ENCODE measurements at regions not wholly inside any gene's neighbourhood (a gene's known extent, or its start where the extent isn't known, plus 50 kb on each side); places are given as distances from the start of the nearest gene placed in this dataset.

DNA sequence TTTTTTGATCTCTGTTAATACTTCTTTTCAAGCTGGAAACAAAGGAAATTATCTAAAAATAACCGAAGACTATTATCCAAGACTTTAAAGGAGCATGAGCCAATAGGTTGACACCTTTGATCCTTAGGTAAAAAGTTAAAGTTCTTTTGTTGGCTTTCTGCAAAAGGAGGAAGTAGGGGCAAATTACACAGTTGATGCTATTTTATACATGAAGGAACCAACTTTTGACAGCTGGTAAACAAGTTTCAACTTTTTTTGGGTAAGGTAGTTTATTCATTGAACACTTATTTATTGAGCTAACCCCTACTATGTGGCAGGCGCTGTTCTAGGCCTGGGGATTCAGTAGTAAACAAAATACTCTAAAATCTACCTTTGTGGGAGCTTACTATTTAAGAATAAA is 66.6 kb upstream of the ZEB2 start:
- Histone ChIP-seq H3K23ac (ENCODE audit: low read length in 2 of 2) (no peak overlapping the region), H2BK120ac (ENCODE audit: low read depth, low read length) (no peak overlapping the region), H3K36me3 (ENCODE audit: control insufficient read depth in 1 of 2, insufficient read depth in 2 of 2, low read depth in 1 of 2, low read length in 2 of 2) (no peaks in the 10 kb centered on the region), H4K91ac (ENCODE audit: low read length) (no peak overlapping the region), H3K14ac (ENCODE audit: low read length in 2 of 2) (no peak overlapping the region), H3K27me3 (ENCODE audit: control insufficient read depth in 1 of 2, insufficient read depth in 1 of 2, low read length in 2 of 2) (no peaks in the 10 kb centered on the region), H2BK12ac (ENCODE audit: low read length in 2 of 2) (no peak overlapping the region), H3K9ac (ENCODE audit: low read length) (no peak overlapping the region), H3K18ac (ENCODE audit: low read depth in 1 of 2, low read length in 2 of 2) (no peak overlapping the region), H3K4me1 (ENCODE audit: control insufficient read depth, insufficient read depth, low read depth, low read length) (no peaks in the 10 kb centered on the region), H3K4ac (ENCODE audit: low read depth in 1 of 2, low read length in 2 of 2) (no peak overlapping the region), H3K4me3 (ENCODE audit: insufficient read depth in 1 of 2, low read depth in 1 of 2, low read length in 2 of 2) (no peak overlapping the region), H3K27ac (ENCODE audit: low read length, poor library complexity, severe bottlenecking) (no peak overlapping the region), H4K8ac (ENCODE audit: low read length) (no peak overlapping the region), H3K79me1 (replicated peaks; ENCODE audit: low read length, poor library complexity, severe bottlenecking) (no peaks in the 10 kb centered on the region), H2AFZ (ENCODE audit: low read depth, low read length) (no peak overlapping the region), H2AK5ac (ENCODE audit: low read length, severe bottlenecking) (no peak overlapping the region), H2BK5ac (ENCODE audit: low read depth, low read length, poor library complexity, severe bottlenecking) (no peak overlapping the region), H3K9me3 (ENCODE audit: control insufficient read depth, low read length) (no peaks in the 10 kb centered on the region), H3K4me2 (ENCODE audit: low read length, poor library complexity, severe bottlenecking) (no peak overlapping the region), H2BK15ac (ENCODE audit: low read depth, poor library complexity, severe bottlenecking) (no peak overlapping the region)
- DNase-seq, result no peak
- 100% methylated on average over 1 of the region's 2 CpGs for WGBS

DNA sequence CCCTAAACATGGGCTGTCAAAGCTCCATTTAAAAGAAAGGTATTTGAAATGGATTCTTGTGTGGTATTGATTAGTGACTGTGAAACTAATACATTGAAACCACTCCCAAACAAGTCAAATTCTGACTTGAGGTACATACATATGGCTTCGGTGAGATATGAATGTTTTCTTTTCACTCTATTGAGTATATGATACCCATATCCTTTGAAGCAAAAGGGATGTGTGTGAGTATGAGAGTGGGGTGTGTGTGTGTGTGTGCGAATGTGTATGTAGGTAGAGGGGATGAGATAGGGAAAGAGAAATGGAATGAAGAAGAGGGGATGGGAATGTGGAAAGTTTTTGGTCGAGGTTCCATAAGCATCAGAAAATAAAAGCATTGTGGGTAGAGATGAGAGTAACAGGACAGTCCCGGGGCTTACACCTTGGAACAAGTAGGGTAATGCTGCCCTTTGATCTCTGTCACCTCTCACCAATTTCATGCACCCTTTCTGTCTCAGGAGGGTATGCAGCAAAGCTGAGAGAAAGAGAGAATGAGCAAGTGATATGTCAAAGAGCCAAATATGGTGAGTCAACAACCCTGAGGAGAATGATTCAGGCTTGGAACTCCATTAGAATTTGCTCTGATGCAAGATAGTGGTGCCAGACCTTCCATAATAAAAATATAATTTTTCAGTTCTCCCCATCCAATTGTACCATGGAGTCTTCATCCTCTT is 64.0 kb upstream of the ZEB2 start:
- H3K4me2 ChIP-seq (ENCODE audit: low read length, poor library complexity, severe bottlenecking), result no peak overlapping the region
- no peak overlapping the region for H2AFZ ChIP-seq (ENCODE audit: low read depth, low read length)
- H3K36me3 ChIP-seq (ENCODE audit: control insufficient read depth in 1 of 2, insufficient read depth in 2 of 2, low read depth in 1 of 2, low read length in 2 of 2), result no peaks in the 10 kb centered on the region
- no peak overlapping the region for H3K27ac ChIP-seq (ENCODE audit: low read length, poor library complexity, severe bottlenecking)
- no peaks in the 10 kb centered on the region for H3K9me3 ChIP-seq (ENCODE audit: control insufficient read depth, low read length)
- no peak overlapping the region for H4K8ac ChIP-seq (ENCODE audit: low read length)
- H3K23ac ChIP-seq (ENCODE audit: low read length in 2 of 2), result no peak overlapping the region
- H3K9ac ChIP-seq (ENCODE audit: low read length), result no peak overlapping the region
- no peak overlapping the region for H4K91ac ChIP-seq (ENCODE audit: low read length)
- H2AK5ac ChIP-seq (ENCODE audit: low read length, severe bottlenecking), result no peak overlapping the region
- no peak overlapping the region for H3K14ac ChIP-seq (ENCODE audit: low read length in 2 of 2)
- H2BK5ac ChIP-seq (ENCODE audit: low read depth, low read length, poor library complexity, severe bottlenecking), result no peak overlapping the region
- H3K27me3 ChIP-seq (ENCODE audit: control insufficient read depth in 1 of 2, insufficient read depth in 1 of 2, low read length in 2 of 2), result no peaks in the 10 kb centered on the region
- H3K4me1 ChIP-seq (ENCODE audit: control insufficient read depth, insufficient read depth, low read depth, low read length), result no peaks in the 10 kb centered on the region
- H3K18ac ChIP-seq (ENCODE audit: low read depth in 1 of 2, low read length in 2 of 2), result no peak overlapping the region
- 86% methylated on average over 4 of the region's 4 CpGs for WGBS
- H2BK120ac ChIP-seq (ENCODE audit: low read depth, low read length), result no peak overlapping the region
- no peak overlapping the region for H3K4ac ChIP-seq (ENCODE audit: low read depth in 1 of 2, low read length in 2 of 2)
- no peak overlapping the region for H3K4me3 ChIP-seq (ENCODE audit: insufficient read depth in 1 of 2, low read depth in 1 of 2, low read length in 2 of 2)
- no peak overlapping the region for H2BK12ac ChIP-seq (ENCODE audit: low read length in 2 of 2)
- H3K79me1 ChIP-seq (replicated peaks; ENCODE audit: low read length, poor library complexity, severe bottlenecking), result no peaks in the 10 kb centered on the region
- no peak overlapping the region for H2BK15ac ChIP-seq (ENCODE audit: low read depth, poor library complexity, severe bottlenecking)
- DNase-seq, result peak; percentile 38

DNA sequence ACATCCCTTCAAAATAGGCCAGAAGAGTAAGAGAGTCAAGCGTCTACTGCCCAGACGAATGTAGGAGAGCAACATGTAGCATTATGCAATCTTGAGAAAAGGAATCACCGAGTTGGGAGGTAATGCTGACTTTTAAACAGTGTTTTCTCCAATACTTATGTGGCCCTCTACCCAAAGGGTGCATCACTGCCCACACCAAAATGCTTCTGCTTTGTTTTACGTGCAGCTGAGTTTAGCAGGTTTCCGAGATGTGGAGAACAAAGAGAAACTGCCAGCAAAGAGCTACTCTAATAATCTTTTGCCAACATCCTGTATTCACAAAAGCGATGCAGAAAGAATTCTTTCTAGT is 63.4 kb upstream of the ZEB2 start:
- Histone ChIP-seq H3K36me3 (ENCODE audit: control insufficient read depth in 1 of 2, insufficient read depth in 2 of 2, low read depth in 1 of 2, low read length in 2 of 2) (no peaks in the 10 kb centered on the region), H2AK5ac (ENCODE audit: low read length, severe bottlenecking) (no peak overlapping the region), H4K8ac (ENCODE audit: low read length) (no peak overlapping the region), H3K4me2 (ENCODE audit: low read length, poor library complexity, severe bottlenecking) (no peak overlapping the region), H3K4me3 (ENCODE audit: insufficient read depth in 1 of 2, low read depth in 1 of 2, low read length in 2 of 2) (no peak overlapping the region), H2BK12ac (ENCODE audit: low read length in 2 of 2) (no peak overlapping the region), H2BK5ac (ENCODE audit: low read depth, low read length, poor library complexity, severe bottlenecking) (no peak overlapping the region), H3K27me3 (ENCODE audit: control insufficient read depth in 1 of 2, insufficient read depth in 1 of 2, low read length in 2 of 2) (no peaks in the 10 kb centered on the region), H2BK15ac (ENCODE audit: low read depth, poor library complexity, severe bottlenecking) (no peak overlapping the region), H3K18ac (ENCODE audit: low read depth in 1 of 2, low read length in 2 of 2) (no peak overlapping the region), H2AFZ (ENCODE audit: low read depth, low read length) (no peak overlapping the region), H3K4ac (ENCODE audit: low read depth in 1 of 2, low read length in 2 of 2) (no peak overlapping the region), H3K23ac (ENCODE audit: low read length in 2 of 2) (no peak overlapping the region), H3K4me1 (ENCODE audit: control insufficient read depth, insufficient read depth, low read depth, low read length) (no peaks in the 10 kb centered on the region), H3K27ac (ENCODE audit: low read length, poor library complexity, severe bottlenecking) (no peak overlapping the region), H3K9me3 (ENCODE audit: control insufficient read depth, low read length) (no peaks in the 10 kb centered on the region), H3K14ac (ENCODE audit: low read length in 2 of 2) (no peak overlapping the region), H4K91ac (ENCODE audit: low read length) (no peak overlapping the region), H2BK120ac (ENCODE audit: low read depth, low read length) (no peak overlapping the region), H3K79me1 (replicated peaks; ENCODE audit: low read length, poor library complexity, severe bottlenecking) (no peaks in the 10 kb centered on the region), H3K9ac (ENCODE audit: low read length) (no peak overlapping the region)
- WGBS, result 95% methylated on average over 5 of the region's 6 CpGs
- no peak for DNase-seq

DNA sequence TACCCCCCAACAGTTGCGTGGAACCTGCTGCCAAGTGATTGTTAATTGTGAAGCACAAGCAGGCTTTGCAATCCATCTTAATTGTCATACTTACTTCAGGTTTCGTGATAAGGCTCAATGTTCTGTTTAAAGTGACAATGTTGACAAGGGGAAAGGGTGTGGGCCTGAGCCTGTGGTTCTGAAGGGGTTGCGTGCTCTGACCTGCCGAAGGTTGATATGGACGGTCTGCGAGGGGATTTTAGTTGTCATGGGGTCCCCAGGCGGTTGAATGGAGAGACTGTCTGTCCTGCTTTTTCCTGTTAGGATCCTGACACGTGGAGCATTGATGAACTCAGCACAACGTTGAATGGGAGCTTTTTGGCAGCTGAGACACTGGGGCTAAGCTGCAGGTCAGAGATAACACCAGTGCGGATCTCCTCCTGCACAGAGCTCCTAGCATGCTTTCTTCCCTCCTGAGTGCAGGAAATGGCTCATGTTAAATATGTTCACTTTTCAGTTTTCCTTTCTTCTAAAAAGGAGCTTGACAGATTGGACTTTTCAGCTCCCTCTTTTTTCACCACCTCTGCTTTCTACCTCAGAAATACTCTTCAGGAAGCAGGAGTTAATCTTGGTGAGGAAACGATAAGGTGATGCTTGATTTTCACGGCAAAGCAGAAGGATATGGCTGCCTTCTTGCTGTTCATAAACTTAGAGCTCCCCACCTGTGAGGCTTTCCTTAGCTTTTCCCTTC is 62.9 kb upstream of the ZEB2 start:
- no peak overlapping the region for H3K4me3 ChIP-seq (ENCODE audit: insufficient read depth in 1 of 2, low read depth in 1 of 2, low read length in 2 of 2)
- H2BK15ac ChIP-seq (ENCODE audit: low read depth, poor library complexity, severe bottlenecking), result no peak overlapping the region
- H3K4ac ChIP-seq (ENCODE audit: low read depth in 1 of 2, low read length in 2 of 2), result no peak overlapping the region
- H4K8ac ChIP-seq (ENCODE audit: low read length), result no peak overlapping the region
- no peak overlapping the region for H2AK5ac ChIP-seq (ENCODE audit: low read length, severe bottlenecking)
- H2BK5ac ChIP-seq (ENCODE audit: low read depth, low read length, poor library complexity, severe bottlenecking), result no peak overlapping the region
- H2BK120ac ChIP-seq (ENCODE audit: low read depth, low read length), result no peak overlapping the region
- no peak overlapping the region for H3K14ac ChIP-seq (ENCODE audit: low read length in 2 of 2)
- H3K9ac ChIP-seq (ENCODE audit: low read length), result no peak overlapping the region
- no peak overlapping the region for H4K91ac ChIP-seq (ENCODE audit: low read length)
- DNase-seq, result no peak
- H3K9me3 ChIP-seq (ENCODE audit: control insufficient read depth, low read length), result no peaks in the 10 kb centered on the region
- no peak overlapping the region for H2BK12ac ChIP-seq (ENCODE audit: low read length in 2 of 2)
- H3K23ac ChIP-seq (ENCODE audit: low read length in 2 of 2), result no peak overlapping the region
- no peaks in the 10 kb centered on the region for H3K27me3 ChIP-seq (ENCODE audit: control insufficient read depth in 1 of 2, insufficient read depth in 1 of 2, low read length in 2 of 2)
- peak overlapping the region in 1 of 2 experiments; percentile 60 for H3K18ac ChIP-seq (ENCODE audit: low read depth in 1 of 2, low read length in 2 of 2)
- no peaks in the 10 kb centered on the region for H3K79me1 ChIP-seq (replicated peaks; ENCODE audit: low read length, poor library complexity, severe bottlenecking)
- no peaks in the 10 kb centered on the region for H3K4me1 ChIP-seq (ENCODE audit: control insufficient read depth, insufficient read depth, low read depth, low read length)
- no peak overlapping the region for H3K4me2 ChIP-seq (ENCODE audit: low read length, poor library complexity, severe bottlenecking)
- WGBS, result 79% methylated on average over 12 of the region's 12 CpGs
- no peak overlapping the region for H2AFZ ChIP-seq (ENCODE audit: low read depth, low read length)
- no peak overlapping the region for H3K27ac ChIP-seq (ENCODE audit: low read length, poor library complexity, severe bottlenecking)
- H3K36me3 ChIP-seq (ENCODE audit: control insufficient read depth in 1 of 2, insufficient read depth in 2 of 2, low read depth in 1 of 2, low read length in 2 of 2), result no peaks in the 10 kb centered on the region
